Neural cell (in vitro differentiated cells): ENCODE measurements at regions not wholly inside any gene's neighbourhood (a gene's known extent, or its start where the extent isn't known, plus 50 kb on each side); places are given as distances from the start of the nearest gene placed in this dataset.

Experiments used
- CTCF ChIP-seq: fragments of 450-650 bp; IDR thresholded peaks from 2 replicates; pipeline ENCODE4 v1.5.1; 2014; ENCODE audit warnings: antibody characterized with exemption, mild to moderate bottlenecking, moderate library complexity; ENCODE audit not compliant: poor library complexity, severe bottlenecking
- EP300 ChIP-seq: fragments of 450-650 bp; conservative IDR thresholded peaks from 2 replicates; pipeline ENCODE4 v1.6.1; 2014; ENCODE audit warnings: antibody characterized with exemption, mild to moderate bottlenecking, moderate library complexity; ENCODE audit not compliant: poor library complexity, severe bottlenecking
- EZH2 ChIP-seq: fragments of 200-600, 300-800 bp; shearing (Covaris generic), sonication (generic); IDR thresholded peaks from 2 replicates; pipeline ENCODE4 v1.6.1; 2014; ENCODE audit warnings: antibody characterized with exemption, low read length, borderline replicate concordance, mild to moderate bottlenecking; ENCODE audit not compliant: insufficient read depth, poor library complexity, severe bottlenecking
- MXI1 ChIP-seq: fragments of 450-650 bp; conservative IDR thresholded peaks from 2 replicates; pipeline ENCODE4 v1.6.1; 2014; ENCODE audit warnings: antibody characterized with exemption, mild to moderate bottlenecking; ENCODE audit not compliant: poor library complexity, severe bottlenecking
- POLR2AphosphoS5 ChIP-seq: IDR thresholded peaks from 2 replicates; pipeline ENCODE4 v1.6.1; 2012
- RAD21 ChIP-seq: fragments of 450-650 bp; conservative IDR thresholded peaks from 2 replicates; pipeline ENCODE4 v1.6.1; 2014; ENCODE audit warnings: antibody characterized with exemption, mild to moderate bottlenecking, moderate library complexity
- SMC3 ChIP-seq: fragments of 450-650 bp; conservative IDR thresholded peaks from 2 replicates; pipeline ENCODE4 v1.6.1; 2014; ENCODE audit warnings: antibody characterized with exemption, mild to moderate bottlenecking, moderate library complexity; ENCODE audit not compliant: poor library complexity
- TF ChIP-seq, protein P1 (sequence below): IDR thresholded peaks from 2 replicates; pipeline ENCODE4 v1.6.1; 2012; ENCODE audit warnings: borderline replicate concordance

GRCh38 chr19:46967578-46968032 is 52.0 kb upstream of the NPAS1 start:
- TF ChIP-seq RAD21 (no peak), EP300 (no peak), CTCF (no peak), POLR2AphosphoS5 (no peak), MXI1 (no peak), EZH2 (no peak), SMC3 (no peak)
- TF ChIP-seq, protein P1, sequence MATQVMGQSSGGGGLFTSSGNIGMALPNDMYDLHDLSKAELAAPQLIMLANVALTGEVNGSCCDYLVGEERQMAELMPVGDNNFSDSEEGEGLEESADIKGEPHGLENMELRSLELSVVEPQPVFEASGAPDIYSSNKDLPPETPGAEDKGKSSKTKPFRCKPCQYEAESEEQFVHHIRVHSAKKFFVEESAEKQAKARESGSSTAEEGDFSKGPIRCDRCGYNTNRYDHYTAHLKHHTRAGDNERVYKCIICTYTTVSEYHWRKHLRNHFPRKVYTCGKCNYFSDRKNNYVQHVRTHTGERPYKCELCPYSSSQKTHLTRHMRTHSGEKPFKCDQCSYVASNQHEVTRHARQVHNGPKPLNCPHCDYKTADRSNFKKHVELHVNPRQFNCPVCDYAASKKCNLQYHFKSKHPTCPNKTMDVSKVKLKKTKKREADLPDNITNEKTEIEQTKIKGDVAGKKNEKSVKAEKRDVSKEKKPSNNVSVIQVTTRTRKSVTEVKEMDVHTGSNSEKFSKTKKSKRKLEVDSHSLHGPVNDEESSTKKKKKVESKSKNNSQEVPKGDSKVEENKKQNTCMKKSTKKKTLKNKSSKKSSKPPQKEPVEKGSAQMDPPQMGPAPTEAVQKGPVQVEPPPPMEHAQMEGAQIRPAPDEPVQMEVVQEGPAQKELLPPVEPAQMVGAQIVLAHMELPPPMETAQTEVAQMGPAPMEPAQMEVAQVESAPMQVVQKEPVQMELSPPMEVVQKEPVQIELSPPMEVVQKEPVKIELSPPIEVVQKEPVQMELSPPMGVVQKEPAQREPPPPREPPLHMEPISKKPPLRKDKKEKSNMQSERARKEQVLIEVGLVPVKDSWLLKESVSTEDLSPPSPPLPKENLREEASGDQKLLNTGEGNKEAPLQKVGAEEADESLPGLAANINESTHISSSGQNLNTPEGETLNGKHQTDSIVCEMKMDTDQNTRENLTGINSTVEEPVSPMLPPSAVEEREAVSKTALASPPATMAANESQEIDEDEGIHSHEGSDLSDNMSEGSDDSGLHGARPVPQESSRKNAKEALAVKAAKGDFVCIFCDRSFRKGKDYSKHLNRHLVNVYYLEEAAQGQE = no peak
